AG08395 (cell line): ENCODE measurements at regions not wholly inside any gene's neighbourhood (a gene's known extent, or its start where the extent isn't known, plus 50 kb on each side); places are given as distances from the start of the nearest gene placed in this dataset.
A peak's percentile ranks its signal among the peaks of the same experiment; 100 is the strongest.

Experiments used
- DNase-seq: peaks from one replicate; pipeline ENCODE4 v3.0.0; 2012; ENCODE audit warnings: mixed read lengths, low spot score

DNA sequence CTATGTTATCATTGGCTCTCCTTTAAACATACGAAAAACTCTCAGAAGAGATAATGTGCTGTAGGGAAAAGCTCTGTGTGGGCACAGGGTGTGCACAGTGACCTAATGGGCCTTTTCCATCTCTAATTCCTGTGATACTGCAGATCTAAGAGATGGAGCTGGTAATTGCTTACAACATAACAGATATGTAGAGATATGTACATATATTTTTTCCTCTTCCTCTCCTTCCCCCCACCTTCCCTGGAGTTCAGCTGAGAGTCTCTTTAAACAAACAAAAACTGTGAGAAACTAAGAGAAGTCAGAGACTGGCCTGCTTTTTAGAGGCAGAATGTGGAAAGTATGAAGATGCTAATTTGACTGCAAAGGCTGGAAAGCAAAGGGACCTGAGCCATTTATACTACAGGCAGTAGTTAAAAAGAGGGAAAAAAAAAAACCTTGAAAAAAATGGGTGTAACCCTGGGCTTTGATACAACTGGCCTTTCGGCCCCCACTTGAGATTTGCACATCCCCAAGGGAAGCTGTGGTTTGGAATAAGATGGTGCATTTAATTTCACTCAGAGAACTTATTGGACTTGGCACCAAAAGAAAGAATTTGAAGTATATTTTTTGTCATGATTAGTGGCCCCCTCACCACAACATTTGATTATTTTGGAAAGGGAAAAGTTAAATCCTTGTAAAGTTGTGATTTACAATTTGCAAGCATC is 502.2 kb upstream of the ZEB2 start:
- DNase-seq: peak; percentile 13

DNA sequence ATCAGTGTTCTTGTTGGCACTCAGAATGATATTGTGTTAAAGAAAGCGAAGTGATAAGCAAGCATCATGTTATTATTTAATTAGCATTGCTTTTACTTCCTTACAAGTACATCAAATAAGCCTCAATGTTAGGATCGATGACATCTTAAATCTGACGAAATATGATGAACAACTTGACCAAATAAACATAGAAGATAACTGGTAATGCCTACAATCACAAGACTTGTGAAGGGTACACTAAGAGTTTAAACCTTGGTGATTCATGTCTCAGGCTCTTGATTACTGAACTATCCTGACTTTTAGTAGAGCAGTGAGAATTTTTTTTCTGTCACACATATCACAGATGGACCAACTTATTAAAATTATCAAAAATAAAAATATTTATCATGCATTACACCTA is 500.8 kb upstream of the ZEB2 start:
- no peak for DNase-seq

DNA sequence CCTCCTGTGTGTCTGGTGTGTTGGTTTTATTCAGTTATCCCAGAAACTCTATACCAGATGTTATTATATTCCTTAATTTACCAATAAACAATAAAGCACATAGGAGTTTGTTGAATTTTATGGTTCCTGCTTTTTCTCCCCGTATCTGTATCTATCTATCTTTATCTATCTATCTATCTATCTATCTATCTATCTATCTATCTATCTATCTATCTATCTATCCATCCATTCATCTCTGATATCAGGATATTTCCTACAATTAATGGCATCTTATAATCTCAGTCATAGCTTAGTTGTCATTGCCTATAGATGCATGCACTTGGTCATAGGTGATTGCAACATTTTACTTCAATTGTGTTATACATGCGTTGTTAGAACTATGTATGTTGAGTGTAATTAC is 500.2 kb upstream of the ZEB2 start:
- DNase-seq: no peak

DNA sequence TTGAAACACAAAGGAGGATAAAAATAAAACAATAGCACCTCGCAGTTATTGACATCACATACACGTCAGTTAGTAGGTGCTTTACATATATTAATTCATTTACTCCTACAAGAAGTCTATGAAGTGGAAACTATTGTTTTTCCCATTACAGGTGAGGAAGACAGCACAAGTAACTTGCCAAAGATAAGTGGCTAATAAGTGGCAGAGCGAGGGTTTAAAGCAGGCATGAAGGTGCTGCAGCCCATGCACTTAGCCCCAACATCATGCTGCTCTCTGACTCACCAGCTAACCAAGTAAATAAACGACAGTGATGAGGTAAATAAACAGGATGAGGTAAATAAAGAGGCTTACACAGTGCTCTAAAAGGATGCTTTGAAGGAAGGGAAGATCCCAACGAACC is 498.6 kb upstream of the ZEB2 start:
- DNase-seq: no peak

DNA sequence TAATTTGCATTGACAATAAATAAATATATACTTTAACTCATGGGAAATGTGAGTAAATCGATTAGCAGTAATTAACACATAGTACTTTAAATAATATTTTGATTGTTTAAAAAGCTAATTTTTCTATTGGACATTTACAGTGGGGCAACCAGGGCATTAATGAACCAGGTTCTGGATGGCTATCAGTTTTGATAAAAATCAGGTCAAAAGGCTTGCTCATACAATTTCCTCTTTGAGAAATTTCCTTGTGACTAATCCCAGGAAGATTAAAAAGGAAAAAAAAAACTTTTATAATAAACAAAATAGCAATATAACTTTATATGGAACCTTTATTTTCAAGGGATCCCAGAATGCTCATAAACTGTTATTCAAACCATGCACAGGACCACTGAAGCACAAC is 497.2 kb upstream of the ZEB2 start:
- DNase-seq: no peak

DNA sequence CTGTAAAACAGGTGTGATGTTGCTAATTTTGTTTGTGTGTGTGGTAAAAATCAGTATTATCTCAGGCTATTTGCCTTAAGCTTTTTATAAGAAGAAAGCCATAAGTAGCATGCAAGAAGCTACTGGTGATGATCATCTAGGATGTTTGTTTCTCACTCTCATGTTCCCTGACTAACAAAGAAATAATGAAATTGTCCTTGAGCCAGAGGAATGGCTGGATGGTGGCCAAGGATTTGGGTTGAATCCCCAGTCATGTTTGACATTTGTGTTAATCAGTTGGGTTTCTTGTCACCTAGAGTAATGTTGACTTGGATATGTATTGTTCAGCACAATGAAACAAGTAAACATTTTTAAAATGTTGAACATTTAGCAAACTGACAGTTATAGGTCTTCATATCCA is 496.8 kb upstream of the ZEB2 start:
- no peak for DNase-seq

DNA sequence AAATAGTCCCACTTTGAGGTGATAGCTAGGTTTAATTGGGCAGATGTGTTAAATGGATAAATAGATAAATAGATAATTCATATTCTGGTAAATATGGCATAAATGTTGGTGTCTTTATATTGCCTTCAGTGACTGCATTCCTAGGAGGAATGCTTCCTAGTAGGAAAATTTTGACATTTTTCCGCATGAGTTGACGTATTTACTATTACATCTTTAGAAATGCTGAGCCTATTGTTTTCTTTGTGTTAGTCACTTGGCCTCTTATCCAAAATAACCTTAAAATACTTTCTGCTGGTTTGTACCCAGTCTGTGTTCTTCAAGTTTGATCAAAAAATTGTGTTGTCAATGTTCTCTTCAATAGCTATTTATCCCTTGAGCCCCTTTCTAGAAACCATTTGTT is 495.6 kb upstream of the ZEB2 start:
- no peak for DNase-seq

DNA sequence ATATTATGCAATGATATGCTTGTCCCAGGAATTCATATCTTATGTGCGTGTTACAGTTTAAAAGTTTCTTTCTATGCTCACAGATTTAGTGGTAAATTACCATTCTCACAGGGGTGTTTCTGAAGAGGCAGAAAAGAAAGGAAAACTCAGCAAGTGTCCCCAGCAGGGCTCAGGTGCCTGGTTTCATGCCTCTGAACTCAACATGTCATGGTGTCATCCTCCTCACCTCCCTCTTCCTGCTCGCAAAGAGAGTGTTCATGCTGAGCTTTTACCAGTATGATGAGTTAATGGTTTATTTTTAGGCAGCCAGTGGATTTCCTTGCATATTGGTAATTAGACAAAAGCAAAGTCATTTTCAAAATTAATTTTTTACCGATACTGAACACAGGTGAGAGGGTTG is 492.9 kb upstream of the ZEB2 start:
- no peak for DNase-seq

DNA sequence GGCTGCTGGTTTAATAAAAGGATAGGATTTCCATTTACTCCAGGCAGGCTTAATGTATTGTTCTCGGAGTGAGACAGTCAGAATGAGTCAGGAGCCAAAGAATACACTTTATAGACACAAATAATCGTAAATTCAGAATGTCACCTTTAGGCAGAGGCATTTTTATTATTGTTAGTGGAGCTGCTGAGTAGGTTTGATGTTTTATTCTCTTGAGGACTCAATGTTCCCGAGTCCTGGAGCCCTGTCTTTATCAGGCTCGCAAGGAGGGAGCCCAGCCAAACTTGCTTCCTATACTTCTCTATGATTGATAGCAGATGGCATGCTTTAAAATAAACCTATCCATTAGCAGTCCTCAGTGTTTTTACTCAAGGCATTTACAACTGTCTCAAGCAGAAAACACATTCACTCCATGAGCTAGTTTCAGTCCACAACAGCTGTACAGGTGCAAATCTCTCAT is 492.3 kb upstream of the ZEB2 start:
- no peak for DNase-seq

DNA sequence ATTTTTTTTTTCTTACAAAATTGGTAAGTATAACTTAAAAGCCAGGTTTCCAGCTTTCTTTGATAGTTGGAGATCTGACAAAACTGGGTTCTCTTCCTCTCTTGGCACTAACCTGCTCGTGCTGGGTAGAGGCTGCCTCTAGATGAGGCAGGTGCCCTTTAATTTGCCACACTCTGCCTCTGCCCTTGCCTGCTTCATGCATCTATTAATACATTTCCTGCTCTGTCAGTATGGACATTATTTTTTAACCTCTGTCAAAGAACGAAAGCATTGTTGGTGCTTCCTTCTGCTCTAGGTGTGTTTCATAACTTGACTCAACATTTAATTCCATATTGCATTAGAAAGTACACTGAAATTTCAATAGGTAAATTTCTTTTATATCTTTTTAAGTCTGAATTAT is 490.7 kb upstream of the ZEB2 start:
- DNase-seq: no peak

DNA sequence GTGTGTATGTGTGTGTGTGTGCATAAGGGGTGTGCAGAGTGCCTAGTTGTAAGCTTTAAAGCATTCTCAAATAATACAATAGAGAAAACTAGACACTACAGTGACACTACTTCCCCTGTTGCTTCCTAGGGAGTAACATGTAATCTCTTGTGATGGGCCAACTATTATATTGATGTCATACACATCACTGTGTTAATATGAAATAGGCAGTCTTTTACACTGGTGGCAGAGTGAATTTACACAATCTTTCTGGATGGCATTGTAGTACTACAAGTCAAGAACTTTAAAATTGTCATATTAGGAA is 488.0 kb upstream of the ZEB2 start:
- no peak for DNase-seq

DNA sequence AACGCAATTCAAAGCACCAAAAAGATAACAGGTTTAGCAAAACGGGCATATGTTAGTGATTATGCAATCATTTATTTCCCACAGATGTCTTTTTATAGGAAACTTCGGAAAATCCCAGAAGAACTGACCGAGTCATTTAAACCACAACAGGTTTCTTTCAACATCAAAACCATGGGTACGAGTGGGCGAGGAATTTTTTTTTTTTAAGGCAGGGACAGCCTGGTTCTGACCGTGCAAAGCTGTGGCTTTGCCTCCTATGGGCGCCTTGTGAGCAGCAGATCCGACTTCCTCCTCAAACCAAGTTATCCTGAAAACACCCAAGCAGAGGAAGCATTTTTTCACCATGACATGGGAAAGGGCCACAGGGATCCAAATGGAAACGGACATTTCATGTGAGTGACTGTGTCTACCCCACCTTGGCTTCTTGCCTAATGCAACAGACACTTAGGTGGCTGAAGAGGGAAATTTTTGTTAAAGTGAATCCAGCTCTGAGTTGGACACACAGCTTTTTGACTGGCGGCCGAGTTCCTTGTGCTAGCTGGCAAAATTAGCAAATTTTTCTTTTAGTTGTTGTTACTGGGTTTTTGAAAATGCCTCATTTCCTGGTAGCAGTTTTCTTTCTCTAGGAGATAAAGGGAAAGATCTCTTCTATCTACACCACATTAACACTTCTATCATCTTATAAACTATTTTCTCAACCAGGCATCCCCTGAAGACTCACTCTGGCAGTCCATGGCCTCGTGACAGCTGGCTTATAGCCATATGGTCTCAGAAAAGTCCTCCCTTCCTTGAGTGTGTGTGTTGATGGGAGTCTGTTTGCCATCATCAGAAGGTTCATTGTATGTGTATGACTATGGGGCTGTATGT is 487.4 kb upstream of the ZEB2 start:
- peak; percentile 90 for DNase-seq

DNA sequence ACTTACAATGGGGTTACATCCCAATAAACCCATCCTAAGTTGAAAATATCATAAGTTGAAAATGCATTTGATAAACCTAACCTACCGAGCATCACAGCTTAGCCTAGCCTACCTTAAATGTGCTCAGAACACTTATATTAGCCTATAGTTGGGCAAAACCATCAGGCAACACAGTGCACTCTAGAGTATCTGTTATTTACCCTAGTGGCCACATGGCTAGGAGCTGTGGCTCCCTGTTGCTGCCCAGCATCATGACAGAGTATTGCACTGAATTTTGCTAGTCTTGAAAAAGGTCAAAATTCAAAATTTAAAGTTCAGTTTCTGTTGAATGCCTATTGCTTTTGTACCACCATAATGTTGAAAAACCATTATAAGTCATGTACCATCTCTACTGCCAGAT is 482.7 kb upstream of the ZEB2 start:
- no peak for DNase-seq

DNA sequence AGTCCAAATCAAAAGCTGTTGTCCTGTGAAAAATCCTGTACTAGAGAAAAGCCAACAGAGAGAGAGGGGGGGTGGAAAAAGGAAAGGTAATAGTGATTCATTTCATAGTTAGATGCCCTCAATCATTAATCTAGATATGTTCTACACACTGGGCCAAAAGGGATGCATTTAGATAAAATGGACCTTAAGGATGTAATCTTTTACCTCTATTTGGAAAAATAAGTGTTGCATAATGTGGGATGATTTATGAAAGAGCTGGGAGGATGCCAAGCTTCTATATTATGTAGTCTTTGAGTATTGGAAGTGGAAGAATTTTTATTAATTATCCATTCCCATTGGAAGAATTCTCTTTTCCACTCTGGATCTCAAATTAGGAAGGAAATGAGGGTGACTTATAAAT is 480.5 kb upstream of the ZEB2 start:
- DNase-seq: no peak

DNA sequence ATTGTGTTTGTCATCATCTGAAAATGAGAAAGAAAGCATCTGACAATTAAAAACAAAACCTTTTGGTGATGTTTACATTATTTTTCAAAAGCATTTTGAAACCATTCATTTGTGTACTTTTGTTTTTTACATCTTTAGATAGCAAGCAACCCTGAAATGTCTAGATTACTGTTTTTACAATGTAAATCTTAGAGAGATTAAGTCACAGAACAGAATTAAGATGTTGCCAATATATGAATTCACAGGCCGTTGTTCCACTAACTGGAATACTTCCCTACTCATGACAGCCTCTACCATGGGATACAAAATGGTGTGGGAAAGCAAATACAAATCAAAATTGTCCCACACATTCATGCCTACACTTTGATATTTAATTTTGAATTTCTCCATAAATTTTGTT is 480.0 kb upstream of the ZEB2 start:
- DNase-seq: no peak

DNA sequence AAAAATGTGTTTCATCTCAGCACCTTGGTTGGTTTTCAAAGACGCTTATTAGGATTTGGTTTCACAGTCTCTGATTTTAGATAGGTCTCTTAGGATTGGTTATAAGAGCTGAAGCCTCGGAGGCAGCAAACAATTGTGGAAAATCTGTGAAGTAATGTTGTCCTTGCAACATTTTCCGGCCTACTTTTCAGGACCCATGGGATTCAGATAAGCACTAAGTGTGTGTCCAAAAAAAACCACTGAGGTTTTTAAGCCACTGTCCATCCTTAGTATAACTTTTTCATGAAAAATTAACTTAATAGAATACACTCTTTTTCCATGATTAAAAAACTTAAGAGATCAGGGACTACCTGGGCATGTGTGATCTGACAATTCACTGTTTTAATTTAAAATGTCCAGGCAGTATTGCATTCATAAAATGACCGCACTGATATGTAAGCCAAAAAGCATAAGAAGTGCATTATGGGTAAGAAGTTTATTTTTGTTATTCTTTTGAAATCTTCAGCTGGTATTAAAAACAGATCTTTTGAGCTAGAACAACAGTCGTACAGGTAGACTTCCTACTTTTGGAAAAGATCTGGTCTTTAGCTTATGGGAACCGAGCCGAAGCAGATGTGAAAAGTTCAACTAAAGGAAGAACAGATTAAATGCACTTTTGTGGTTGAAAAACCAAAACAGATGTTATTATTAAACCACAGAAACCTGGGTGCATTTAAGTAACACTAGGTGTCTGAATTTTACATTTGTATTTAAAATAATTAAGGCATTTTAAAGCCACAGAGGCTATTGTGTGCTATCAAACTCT is 479.4 kb upstream of the ZEB2 start:
- no peak for DNase-seq

DNA sequence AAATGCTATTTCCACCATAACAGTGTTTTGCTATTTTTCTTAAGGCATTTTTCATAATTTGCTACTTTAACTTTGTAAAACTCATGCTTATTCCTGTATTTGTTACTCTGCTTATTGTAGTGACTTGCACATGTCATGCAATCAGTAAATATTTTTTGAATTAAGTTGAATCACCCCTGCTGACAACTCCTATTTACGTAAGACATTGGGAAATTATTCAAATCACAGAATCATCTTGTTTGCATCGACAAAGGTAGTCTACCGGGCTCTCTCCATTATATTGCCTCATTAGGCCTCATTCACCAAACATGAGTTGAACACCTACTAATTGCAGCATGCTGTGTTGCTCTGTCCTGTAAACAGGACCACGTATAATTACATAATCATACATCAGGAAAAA is 478.5 kb upstream of the ZEB2 start:
- DNase-seq: no peak

DNA sequence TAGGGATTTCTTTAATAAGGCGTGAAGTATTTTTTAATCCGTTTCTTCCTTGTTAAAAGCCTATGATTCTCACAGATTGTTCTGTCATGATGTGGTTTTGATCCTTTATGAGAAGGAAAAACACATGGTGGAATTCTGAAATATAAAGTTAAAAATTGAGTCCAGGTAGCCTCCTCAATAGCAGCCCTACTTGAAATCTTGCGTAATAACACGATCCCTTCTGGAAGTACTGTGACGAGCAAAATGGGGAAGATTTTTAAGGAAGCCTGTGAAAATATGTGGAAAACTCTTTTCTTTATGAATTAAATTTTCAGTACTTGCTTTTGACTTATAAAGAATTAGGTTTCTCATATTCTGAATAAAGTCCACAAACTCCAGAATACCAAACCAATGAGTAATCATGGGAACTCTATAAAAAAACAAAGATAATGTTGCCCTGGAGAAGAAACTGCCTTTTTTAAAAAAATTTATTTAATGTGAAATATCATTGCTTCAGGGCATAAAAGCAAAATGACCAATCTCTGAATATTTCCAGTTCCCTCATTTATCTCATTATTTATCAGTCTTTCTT is 476.4 kb upstream of the ZEB2 start:
- DNase-seq: peak; percentile 30

DNA sequence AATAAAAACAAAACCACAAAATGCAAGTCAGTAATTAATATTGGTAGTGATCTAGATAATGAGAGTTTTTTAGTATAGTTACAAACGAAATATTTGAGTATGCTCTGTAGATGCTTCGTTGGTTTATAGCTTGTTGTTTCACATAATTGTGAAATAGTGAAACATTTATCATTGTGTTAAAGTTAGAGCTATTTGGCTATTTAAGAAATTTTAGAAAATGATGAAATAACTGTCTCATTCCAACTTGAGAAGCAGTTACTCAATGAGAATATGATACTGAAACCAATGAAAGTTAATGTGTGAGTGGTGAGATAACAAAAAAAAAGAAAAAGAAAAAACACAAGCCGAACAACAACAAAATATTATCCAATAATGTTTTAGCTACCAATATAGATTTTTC is 475.6 kb upstream of the ZEB2 start:
- DNase-seq: peak; percentile 15

DNA sequence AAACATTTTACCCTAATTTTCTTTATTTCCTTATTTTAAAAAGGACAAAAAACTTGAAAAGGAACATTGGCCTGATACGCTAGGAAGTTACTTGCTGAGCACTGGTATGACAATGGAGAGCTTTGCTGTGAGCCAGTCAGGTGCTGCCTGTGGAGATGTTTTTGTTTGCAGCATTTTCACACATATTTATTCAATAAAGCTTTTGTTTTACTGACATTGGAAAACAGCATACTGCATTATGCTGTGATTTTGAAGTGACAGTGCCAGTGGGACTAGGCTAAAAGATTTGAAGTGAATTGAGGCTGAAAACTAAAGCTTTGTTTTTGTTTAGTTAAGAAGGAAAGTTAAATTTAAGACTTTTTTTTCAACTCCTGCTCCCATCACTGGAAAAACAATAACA is 470.7 kb upstream of the ZEB2 start:
- DNase-seq: no peak

DNA sequence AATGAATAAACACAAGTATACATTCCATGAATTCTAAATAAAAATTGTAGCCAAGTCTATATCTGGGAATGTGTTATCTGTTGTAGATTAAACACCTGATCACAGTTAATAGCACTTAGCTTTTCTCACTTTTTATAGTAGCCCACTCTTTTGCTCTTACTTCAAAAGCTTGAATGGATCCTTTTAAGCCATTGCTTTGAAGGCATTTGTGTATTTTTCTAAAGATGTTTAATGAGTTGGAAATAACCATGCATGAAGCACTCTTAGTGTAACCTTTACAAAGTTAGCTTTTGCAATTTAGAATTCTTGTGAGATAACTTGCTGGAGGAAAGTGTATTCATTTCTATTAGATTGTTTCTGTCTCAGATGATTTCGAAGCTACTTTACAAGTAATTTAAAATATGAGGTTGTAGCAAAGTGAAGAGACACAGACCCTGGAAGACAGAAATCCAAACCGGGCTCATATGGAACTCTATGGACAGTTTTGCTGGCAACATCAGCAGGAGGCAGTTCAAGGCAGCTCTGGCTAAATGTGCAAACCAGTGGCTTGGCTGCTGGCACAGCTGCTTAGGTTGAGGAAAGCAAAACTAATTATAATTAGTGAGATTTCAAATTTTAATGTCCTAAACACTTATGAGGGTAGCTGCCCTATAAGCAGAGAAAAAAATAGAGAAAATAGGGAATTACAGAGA is 469.8 kb upstream of the ZEB2 start:
- DNase-seq: no peak

DNA sequence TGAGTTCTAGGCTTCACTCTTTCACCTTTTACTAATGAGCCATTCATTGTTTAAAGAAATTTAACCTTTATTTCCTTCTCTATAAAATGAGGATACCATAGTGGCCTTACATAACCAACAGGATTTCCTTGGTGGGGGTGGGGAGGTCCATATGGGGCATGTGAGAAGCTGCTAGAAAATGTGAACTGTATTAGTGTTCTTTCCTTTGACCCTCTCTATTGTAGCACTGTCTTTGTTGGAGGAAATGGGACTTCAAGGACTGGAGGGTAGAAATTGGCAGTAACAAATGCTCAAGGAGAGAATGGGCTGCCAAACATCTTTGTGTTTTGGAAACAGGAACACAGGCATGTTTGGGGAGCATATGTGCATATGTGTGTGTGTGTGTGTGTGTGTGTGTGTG is 468.7 kb upstream of the ZEB2 start:
- DNase-seq: no peak
